Neural progenitor cell (in vitro differentiated cells): ENCODE measurements at regions not wholly inside any gene's neighbourhood (a gene's known extent, or its start where the extent isn't known, plus 50 kb on each side); places are given as distances from the start of the nearest gene placed in this dataset.

Source experiments
- DNase-seq: peaks from one replicate; pipeline ENCODE4 v3.0.0-alpha.2; 2016; ENCODE audit warnings: low spot score
- H2AFZ ChIP-seq: fragments of 200-600 bp; sonication (generic); replicated peaks from 2 replicates; pipeline ENCODE4 v1.6.1; 2016; ENCODE audit warnings: antibody characterized with exemption
- H3F3A ChIP-seq: fragments of 200-600 bp; sonication (generic); 2 replicates; pipeline ENCODE4 v1.6.1; 2016; ENCODE audit warnings: antibody characterized with exemption, low read depth
- H3K27ac ChIP-seq: fragments of 200-600 bp; sonication (generic); 2 replicates; pipeline ENCODE4 v1.5.1; 2016; ENCODE audit warnings: mild to moderate bottlenecking
- H3K27me3 ChIP-seq: fragments of 200-600 bp; sonication (generic); 2 replicates; pipeline ENCODE4 v1.6.1; 2016; ENCODE audit warnings: mild to moderate bottlenecking, moderate library complexity
- H3K36me3 ChIP-seq: fragments of 200-600 bp; sonication (generic); 2 replicates; pipeline ENCODE4 v1.5.1; 2016
- H3K4me1 ChIP-seq: fragments of 200-600 bp; sonication (generic); 2 replicates; pipeline ENCODE4 v1.6.1; 2016; ENCODE audit warnings: mixed run types
- H3K4me2 ChIP-seq: fragments of 200-600 bp; sonication (generic); 2 replicates; pipeline ENCODE4 v1.6.1; 2016
- H3K4me3 ChIP-seq: fragments of 200-600 bp; sonication (generic); 2 replicates; pipeline ENCODE4 v1.5.1; 2016
- H3K79me2 ChIP-seq: fragments of 200-600 bp; sonication (generic); 2 replicates; pipeline ENCODE4 v1.6.1; 2016; ENCODE audit warnings: low read depth
- H3K9ac ChIP-seq: fragments of 200-600 bp; sonication (generic); 2 replicates; pipeline ENCODE4 v1.6.1; 2016
- H3K9me3 ChIP-seq: fragments of 200-600 bp; sonication (generic); 2 replicates; pipeline ENCODE4 v1.5.1; 2016; ENCODE audit warnings: low read depth
- H4K20me1 ChIP-seq: fragments of 200-600 bp; sonication (generic); 2 replicates; pipeline ENCODE4 v1.6.1; 2016; ENCODE audit warnings: low read depth
- H3K27ac Mint-ChIP-seq: 3 replicates; pipeline ENCODE4 v1.8.0; 2021; ENCODE audit warnings: mixed read lengths
- H3K27me3 Mint-ChIP-seq: 2 replicates; pipeline ENCODE4 v1.8.0; 2022; ENCODE audit warnings: low read depth, mild to moderate bottlenecking, inconsistent platforms, moderate library complexity, mixed read lengths; ENCODE audit not compliant: insufficient read depth
- H3K36me3 Mint-ChIP-seq: 3 replicates; pipeline ENCODE4 v1.8.0; 2021; ENCODE audit warnings: mixed read lengths
- H3K4me1 Mint-ChIP-seq: 3 replicates; pipeline ENCODE4 v1.8.0; 2021; ENCODE audit warnings: mixed read lengths
- H3K4me3 Mint-ChIP-seq: 3 replicates; pipeline ENCODE4 v1.8.0; 2021; ENCODE audit warnings: mild to moderate bottlenecking, moderate library complexity, mixed read lengths
- H3K9me3 Mint-ChIP-seq: 3 replicates; pipeline ENCODE4 v1.8.0; 2020; ENCODE audit warnings: mixed read lengths
- EZH2 ChIP-seq: fragments of 200-600 bp; sonication (generic); IDR thresholded peaks from 2 replicates; pipeline ENCODE4 v1.6.1; 2017; ENCODE audit warnings: antibody characterized with exemption, mild to moderate bottlenecking, moderate library complexity
- EZH2phosphoT487 ChIP-seq: fragments of 200-600 bp; sonication (generic); IDR thresholded peaks from 2 replicates; pipeline ENCODE4 v1.6.1; 2017; ENCODE audit warnings: antibody characterized with exemption
- TF ChIP-seq, protein P1 (sequence below): fragments of 200-600 bp; sonication (generic); IDR thresholded peaks from 2 replicates; pipeline ENCODE4 v1.5.1; 2017; ENCODE audit warnings: antibody characterized with exemption, mild to moderate bottlenecking

DNA sequence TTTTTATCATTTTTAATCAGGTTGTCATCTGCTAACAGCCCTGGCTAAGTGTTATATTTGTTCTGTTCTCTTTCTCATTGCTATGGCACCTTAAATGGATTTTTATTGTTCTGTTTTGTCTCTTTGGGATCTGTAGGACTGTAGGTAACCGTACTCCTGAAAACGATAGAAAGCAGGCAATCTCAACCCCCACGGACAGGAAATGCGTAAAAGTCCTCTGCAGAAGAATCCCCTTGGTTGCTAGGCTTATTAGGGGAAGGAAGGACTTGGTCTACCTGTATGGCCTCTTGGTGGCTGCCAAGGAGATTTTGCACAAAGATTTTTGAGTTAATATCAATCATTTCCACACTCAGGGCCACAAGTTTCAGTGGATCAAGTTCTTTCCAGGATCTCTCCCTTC lies 571.9 kb upstream of the ZNF385D start:
- Mint-ChIP-seq H3K4me3 (no peak overlapping the region), H3K4me1 (no peaks in the 10 kb centered on the region), H3K36me3 (no peaks in the 10 kb centered on the region), H3K27ac (no peak overlapping the region), H3K9me3 (no peaks in the 10 kb centered on the region), H3K27me3 (no peaks in the 10 kb centered on the region)
- no peak for DNase-seq
- H3K4me3 ChIP-seq, result no peak overlapping the region
- no peaks in the 10 kb centered on the region for H3K9me3 ChIP-seq
- no peak overlapping the region for H3K9ac ChIP-seq
- H4K20me1 ChIP-seq, result no peaks in the 10 kb centered on the region
- H3K79me2 ChIP-seq, result no peaks in the 10 kb centered on the region
- TF ChIP-seq, protein P1, sequence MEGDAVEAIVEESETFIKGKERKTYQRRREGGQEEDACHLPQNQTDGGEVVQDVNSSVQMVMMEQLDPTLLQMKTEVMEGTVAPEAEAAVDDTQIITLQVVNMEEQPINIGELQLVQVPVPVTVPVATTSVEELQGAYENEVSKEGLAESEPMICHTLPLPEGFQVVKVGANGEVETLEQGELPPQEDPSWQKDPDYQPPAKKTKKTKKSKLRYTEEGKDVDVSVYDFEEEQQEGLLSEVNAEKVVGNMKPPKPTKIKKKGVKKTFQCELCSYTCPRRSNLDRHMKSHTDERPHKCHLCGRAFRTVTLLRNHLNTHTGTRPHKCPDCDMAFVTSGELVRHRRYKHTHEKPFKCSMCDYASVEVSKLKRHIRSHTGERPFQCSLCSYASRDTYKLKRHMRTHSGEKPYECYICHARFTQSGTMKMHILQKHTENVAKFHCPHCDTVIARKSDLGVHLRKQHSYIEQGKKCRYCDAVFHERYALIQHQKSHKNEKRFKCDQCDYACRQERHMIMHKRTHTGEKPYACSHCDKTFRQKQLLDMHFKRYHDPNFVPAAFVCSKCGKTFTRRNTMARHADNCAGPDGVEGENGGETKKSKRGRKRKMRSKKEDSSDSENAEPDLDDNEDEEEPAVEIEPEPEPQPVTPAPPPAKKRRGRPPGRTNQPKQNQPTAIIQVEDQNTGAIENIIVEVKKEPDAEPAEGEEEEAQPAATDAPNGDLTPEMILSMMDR, result no peak
- TF ChIP-seq EZH2 (no peak), EZH2phosphoT487 (no peak)
- no peak overlapping the region for H3K4me2 ChIP-seq
- no peaks in the 10 kb centered on the region for H3K4me1 ChIP-seq
- H3F3A ChIP-seq, result no peaks in the 10 kb centered on the region
- H3K27ac ChIP-seq, result no peak overlapping the region
- no peaks in the 10 kb centered on the region for H3K36me3 ChIP-seq
- no peaks in the 10 kb centered on the region for H3K27me3 ChIP-seq
- peak overlapping the region; percentile 83 for H2AFZ ChIP-seq

DNA sequence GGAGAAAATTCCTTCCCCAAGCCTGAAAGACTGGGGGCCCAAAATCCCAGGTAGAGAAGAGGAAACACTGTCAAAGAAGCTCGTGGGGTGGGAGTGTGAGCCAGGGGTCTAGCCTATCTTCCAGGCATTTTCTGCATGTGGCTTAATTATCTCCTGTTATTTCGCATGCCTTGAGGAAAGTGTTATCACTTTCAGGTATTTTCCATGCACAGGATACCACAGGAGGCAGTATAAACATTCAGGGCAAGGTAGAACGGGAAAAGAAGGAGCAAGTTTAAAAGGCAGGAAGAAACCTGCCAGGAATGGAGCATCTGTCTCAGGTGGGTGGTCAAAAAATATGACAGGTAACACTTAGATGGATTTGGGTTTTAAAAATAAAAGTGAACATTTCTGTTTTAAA lies 575.3 kb upstream of the ZNF385D start:
- Mint-ChIP-seq H3K27ac (no peak overlapping the region), H3K9me3 (no peaks in the 10 kb centered on the region), H3K36me3 (no peaks in the 10 kb centered on the region), H3K4me3 (no peak overlapping the region), H3K27me3 (no peaks in the 10 kb centered on the region), H3K4me1 (no peaks in the 10 kb centered on the region)
- TF ChIP-seq EZH2, result no peak
- no peak for DNase-seq
- H3F3A ChIP-seq, result no peaks in the 10 kb centered on the region
- H3K79me2 ChIP-seq, result no peaks in the 10 kb centered on the region
- no peaks in the 10 kb centered on the region for H3K4me1 ChIP-seq
- H3K4me3 ChIP-seq, result no peak overlapping the region
- H3K9ac ChIP-seq, result no peak overlapping the region
- H3K4me2 ChIP-seq, result no peak overlapping the region
- no peaks in the 10 kb centered on the region for H3K27me3 ChIP-seq
- H3K9me3 ChIP-seq, result no peaks in the 10 kb centered on the region
- H3K36me3 ChIP-seq, result no peaks in the 10 kb centered on the region
- H2AFZ ChIP-seq, result no peak overlapping the region
- no peak overlapping the region for H3K27ac ChIP-seq
- H4K20me1 ChIP-seq, result no peaks in the 10 kb centered on the region

DNA sequence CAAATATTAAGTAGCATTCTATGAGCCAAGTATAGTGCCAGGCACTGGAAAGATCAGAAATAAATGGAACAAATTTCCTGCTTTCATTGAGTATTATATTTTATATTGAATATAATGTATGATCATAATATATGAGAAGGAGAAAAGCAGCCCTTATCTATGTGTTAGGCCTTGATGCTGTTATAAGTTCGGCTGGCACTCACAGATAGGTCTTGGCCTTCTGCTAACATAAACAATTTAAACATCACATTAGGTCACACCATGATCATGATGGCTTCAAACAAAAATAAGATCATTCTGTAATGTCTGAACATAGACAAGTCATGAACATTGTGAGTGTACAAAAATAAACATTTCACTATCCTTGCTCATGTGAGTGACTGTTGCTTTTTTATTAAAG lies 584.0 kb upstream of the ZNF385D start:
- no peak overlapping the region for H3K4me3 ChIP-seq
- Mint-ChIP-seq H3K27ac (no peak overlapping the region), H3K36me3 (no peaks in the 10 kb centered on the region), H3K27me3 (no peaks in the 10 kb centered on the region), H3K4me1 (no peaks in the 10 kb centered on the region), H3K4me3 (no peak overlapping the region), H3K9me3 (no peaks in the 10 kb centered on the region)
- H2AFZ ChIP-seq, result no peak overlapping the region
- H3K27ac ChIP-seq, result no peak overlapping the region
- H3K4me2 ChIP-seq, result no peak overlapping the region
- no peaks in the 10 kb centered on the region for H3K27me3 ChIP-seq
- DNase-seq, result no peak
- H3K36me3 ChIP-seq, result no peaks in the 10 kb centered on the region
- TF ChIP-seq EZH2 (no peak), EZH2phosphoT487 (no peak)
- TF ChIP-seq, protein P1, result no peak
- H3K9me3 ChIP-seq, result no peaks in the 10 kb centered on the region
- no peaks in the 10 kb centered on the region for H3K4me1 ChIP-seq
- no peak overlapping the region for H3K9ac ChIP-seq
- no peaks in the 10 kb centered on the region for H3F3A ChIP-seq
- H4K20me1 ChIP-seq, result no peaks in the 10 kb centered on the region
- H3K79me2 ChIP-seq, result no peaks in the 10 kb centered on the region

DNA sequence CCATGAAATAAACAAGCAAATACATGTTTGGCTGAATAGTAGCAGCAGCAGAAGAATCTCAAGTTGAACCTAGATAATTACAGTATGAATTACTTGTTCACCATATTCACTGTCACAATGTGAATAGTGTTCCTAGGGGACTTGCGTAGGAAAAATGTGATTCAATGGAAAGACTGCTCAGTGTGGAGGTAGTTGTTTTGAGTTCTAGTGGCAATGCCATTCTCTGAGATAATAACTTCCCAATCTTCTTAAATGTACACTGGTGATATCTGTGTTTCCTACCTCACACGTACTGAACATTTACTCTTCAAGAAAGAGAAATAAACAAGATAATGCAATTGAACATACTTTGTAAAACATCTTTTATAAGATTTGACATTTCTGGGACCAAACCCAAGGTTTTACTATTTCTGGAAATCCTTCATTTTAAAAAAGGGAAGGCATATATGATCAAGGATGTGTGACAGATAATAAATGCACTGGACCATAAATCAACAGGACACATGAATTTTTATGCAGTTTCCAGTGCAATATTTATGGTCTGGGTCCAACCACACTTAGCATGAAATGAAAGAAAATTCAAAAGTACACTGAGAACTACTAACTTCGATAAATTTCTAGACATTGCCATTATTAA lies 598.3 kb upstream of the ZNF385D start:
- no peaks in the 10 kb centered on the region for H4K20me1 ChIP-seq
- Mint-ChIP-seq H3K27ac (no peak overlapping the region), H3K36me3 (no peaks in the 10 kb centered on the region), H3K4me1 (no peaks in the 10 kb centered on the region), H3K9me3 (no peaks in the 10 kb centered on the region), H3K4me3 (no peak overlapping the region), H3K27me3 (no peaks in the 10 kb centered on the region)
- TF ChIP-seq EZH2 (no peak), EZH2phosphoT487 (no peak)
- TF ChIP-seq, protein P1, result no peak
- no peaks in the 10 kb centered on the region for H3K4me1 ChIP-seq
- no peaks in the 10 kb centered on the region for H3K36me3 ChIP-seq
- no peak overlapping the region for H3K9ac ChIP-seq
- no peak overlapping the region for H3K27ac ChIP-seq
- no peak for DNase-seq
- no peaks in the 10 kb centered on the region for H3F3A ChIP-seq
- H3K79me2 ChIP-seq, result no peaks in the 10 kb centered on the region
- H3K27me3 ChIP-seq, result no peaks in the 10 kb centered on the region
- H3K9me3 ChIP-seq, result no peaks in the 10 kb centered on the region
- no peak overlapping the region for H2AFZ ChIP-seq
- no peak overlapping the region for H3K4me2 ChIP-seq
- no peak overlapping the region for H3K4me3 ChIP-seq
